GM23338 (cell line): ENCODE measurements at regions not wholly inside any gene's neighbourhood (a gene's known extent, or its start where the extent isn't known, plus 50 kb on each side); places are given as distances from the start of the nearest gene placed in this dataset.

ENCODE experiments used
- ATAC-seq: fragments of 200-7000 bp; cut with Tn5 transposase; 3 replicates; pipeline ENCODE4 v1.9.1; 2020
- DNase-seq: peaks from one replicate; pipeline ENCODE4 v3.0.0-alpha.2; 2015; ENCODE audit warnings: low spot score
- H2AFZ ChIP-seq: fragments of 200-600 bp; sonication (generic); 2 replicates; pipeline ENCODE4 v1.8.0; 2016; ENCODE audit warnings: antibody characterized with exemption, mild to moderate bottlenecking, moderate library complexity
- H3F3A ChIP-seq: fragments of 200-600 bp; sonication (generic); replicated peaks from 2 replicates; pipeline ENCODE4 v1.8.0; 2017; ENCODE audit warnings: antibody characterized with exemption, mixed run types, low read depth
- H3K27ac ChIP-seq: fragments of 200-600 bp; sonication (generic); 2 replicates; pipeline ENCODE4 v1.6.1; 2016; ENCODE audit warnings: low read depth
- H3K27me3 ChIP-seq: fragments of 200-600 bp; sonication (generic); 2 replicates; pipeline ENCODE4 v1.8.0; 2016; ENCODE audit warnings: mild to moderate bottlenecking, mixed run types, moderate library complexity; ENCODE audit not compliant: insufficient read depth
- H3K36me3 ChIP-seq: fragments of 200-600 bp; sonication (generic); 2 replicates; pipeline ENCODE4 v1.8.0; 2016; ENCODE audit warnings: mild to moderate bottlenecking; ENCODE audit not compliant: insufficient read depth
- H3K4me1 ChIP-seq: fragments of 200-600 bp; sonication (generic); 2 replicates; pipeline ENCODE4 v1.8.0; 2016; ENCODE audit warnings: mild to moderate bottlenecking, moderate library complexity; ENCODE audit not compliant: insufficient read depth
- H3K4me2 ChIP-seq: fragments of 200-600 bp; sonication (generic); 2 replicates; pipeline ENCODE4 v1.7.1; 2017; ENCODE audit warnings: mixed run types
- H3K4me3 ChIP-seq: fragments of 200-600 bp; sonication (generic); 2 replicates; pipeline ENCODE4 v1.6.1; 2016; ENCODE audit warnings: mixed run types
- H3K79me2 ChIP-seq: fragments of 200-600 bp; sonication (generic); replicated peaks from 2 replicates; pipeline ENCODE4 v1.8.0; 2017; ENCODE audit warnings: mild to moderate bottlenecking; ENCODE audit not compliant: insufficient read depth
- H3K9me2 ChIP-seq: fragments of 200-600 bp; sonication (generic); 2 replicates; pipeline ENCODE4 v1.8.0; 2017; ENCODE audit not compliant: insufficient read depth
- H4K20me1 ChIP-seq: fragments of 200-600 bp; sonication (generic); replicated peaks from 2 replicates; pipeline ENCODE4 v1.8.0; 2017; ENCODE audit warnings: mild to moderate bottlenecking; ENCODE audit not compliant: insufficient read depth
- H3K27ac Mint-ChIP-seq: 2 replicates; pipeline ENCODE4 v1.8.0; 2020; ENCODE audit warnings: inconsistent platforms, mild to moderate bottlenecking, moderate library complexity, mixed read lengths
- H3K27me3 Mint-ChIP-seq: 3 replicates; pipeline ENCODE4 v1.8.0; 2022; ENCODE audit warnings: low read depth, mild to moderate bottlenecking, moderate library complexity, mixed read lengths, inconsistent platforms; ENCODE audit not compliant: insufficient read depth, poor library complexity
- H3K36me3 Mint-ChIP-seq: 3 replicates; pipeline ENCODE4 v1.8.0; 2021; ENCODE audit warnings: low read depth, mild to moderate bottlenecking, inconsistent platforms, moderate library complexity, mixed read lengths
- H3K4me1 Mint-ChIP-seq: 3 replicates; pipeline ENCODE4 v1.8.0; 2020; ENCODE audit warnings: mild to moderate bottlenecking, inconsistent platforms, mixed read lengths
- H3K4me3 Mint-ChIP-seq: 3 replicates; pipeline ENCODE4 v1.8.0; 2021; ENCODE audit warnings: moderate library complexity, mild to moderate bottlenecking, inconsistent platforms, mixed read lengths
- H3K9me3 Mint-ChIP-seq: 3 replicates; pipeline ENCODE4 v1.8.0; 2020; ENCODE audit warnings: moderate library complexity, mild to moderate bottlenecking, inconsistent platforms, mixed read lengths
- CREB1 ChIP-seq: fragments of 250-450 bp; sonication (Bioruptor Pico); IDR thresholded peaks from 2 replicates; pipeline ENCODE4 v1.5.0; 2020; ENCODE audit warnings: low read depth, mild to moderate bottlenecking, moderate library complexity
- CTCF ChIP-seq, 2 experiments: fragments of 200-600 bp in 1 of 2; sonication (generic) in 1 of 2; conservative IDR thresholded peaks; 2 replicates each; pipeline versions ENCODE4 v1.5.1 to v1.6.1; 2016 to 2017; ENCODE audit warnings: antibody characterized with exemption in 2 of 2, low read depth in 2 of 2, mild to moderate bottlenecking in 2 of 2, moderate library complexity in 1 of 2
- ETS1 ChIP-seq: IDR thresholded peaks from 2 replicates; pipeline ENCODE4 v1.6.1; 2016; ENCODE audit warnings: antibody characterized with exemption
- EZH2 ChIP-seq: fragments of 200-600 bp; sonication (generic); IDR thresholded peaks from one replicate; pipeline ENCODE4 v1.8.0; 2017; ENCODE audit warnings: antibody characterized with exemption, mild to moderate bottlenecking, low read depth; ENCODE audit not compliant: unreplicated experiment
- EZH2phosphoT487 ChIP-seq: fragments of 200-600 bp; sonication (generic); IDR thresholded peaks from one replicate; pipeline ENCODE4 v1.8.1; 2018; ENCODE audit warnings: antibody characterized with exemption; ENCODE audit not compliant: unreplicated experiment
- JUNB ChIP-seq: IDR thresholded peaks from one replicate; pipeline ENCODE4 v1.6.1; 2016; ENCODE audit warnings: antibody characterized with exemption; ENCODE audit not compliant: unreplicated experiment
- NANOG ChIP-seq: IDR thresholded peaks from 2 replicates; pipeline ENCODE4 v1.6.1; 2016; ENCODE audit warnings: antibody characterized with exemption, borderline replicate concordance
- POLR2AphosphoS5 ChIP-seq: IDR thresholded peaks from 2 replicates; pipeline ENCODE4 v1.6.1; 2016; ENCODE audit warnings: antibody characterized with exemption, low read depth
- REST ChIP-seq: IDR thresholded peaks from one replicate; pipeline ENCODE4 v1.6.1; 2018; ENCODE audit warnings: antibody characterized with exemption; ENCODE audit not compliant: unreplicated experiment
- STAT1 ChIP-seq: IDR thresholded peaks from one replicate; pipeline ENCODE4 v1.6.1; 2016; ENCODE audit warnings: antibody characterized with exemption; ENCODE audit not compliant: unreplicated experiment
- ZNF114 ChIP-seq: fragments of 250-450 bp; sonication (Bioruptor Pico); IDR thresholded peaks from 2 replicates; pipeline ENCODE4 v1.5.0; 2020; ENCODE audit warnings: mild to moderate bottlenecking, moderate library complexity
- ZNF331 ChIP-seq: fragments of 250-450 bp; sonication (Bioruptor Pico); IDR thresholded peaks from 2 replicates; pipeline ENCODE4 v1.5.0; 2020; ENCODE audit warnings: low read depth, mild to moderate bottlenecking, moderate library complexity
- TF ChIP-seq, protein P1 (sequence below): fragments of 250-450 bp; sonication (Bioruptor Pico); IDR thresholded peaks from 2 replicates; pipeline ENCODE4 v1.5.0; 2020; ENCODE audit warnings: mild to moderate bottlenecking, moderate library complexity

- H3K4me3 ChIP-seq, result no peak overlapping the region
- no peak overlapping the region for H3K4me2 ChIP-seq
- no peaks in the 10 kb centered on the region for H3K27me3 ChIP-seq
- H3K4me3 Mint-ChIP-seq, result no peak overlapping the region
- no peaks in the 10 kb centered on the region for H3K4me1 Mint-ChIP-seq
- DNase-seq (no peak), ATAC-seq (no peak)
- no peaks in the 10 kb centered on the region for H3K36me3 ChIP-seq
- no peak for TF ChIP-seq EZH2
- no peak for TF ChIP-seq ETS1
- TF ChIP-seq ZNF331, result no peak
- no peak for TF ChIP-seq REST
- TF ChIP-seq, protein P1, sequence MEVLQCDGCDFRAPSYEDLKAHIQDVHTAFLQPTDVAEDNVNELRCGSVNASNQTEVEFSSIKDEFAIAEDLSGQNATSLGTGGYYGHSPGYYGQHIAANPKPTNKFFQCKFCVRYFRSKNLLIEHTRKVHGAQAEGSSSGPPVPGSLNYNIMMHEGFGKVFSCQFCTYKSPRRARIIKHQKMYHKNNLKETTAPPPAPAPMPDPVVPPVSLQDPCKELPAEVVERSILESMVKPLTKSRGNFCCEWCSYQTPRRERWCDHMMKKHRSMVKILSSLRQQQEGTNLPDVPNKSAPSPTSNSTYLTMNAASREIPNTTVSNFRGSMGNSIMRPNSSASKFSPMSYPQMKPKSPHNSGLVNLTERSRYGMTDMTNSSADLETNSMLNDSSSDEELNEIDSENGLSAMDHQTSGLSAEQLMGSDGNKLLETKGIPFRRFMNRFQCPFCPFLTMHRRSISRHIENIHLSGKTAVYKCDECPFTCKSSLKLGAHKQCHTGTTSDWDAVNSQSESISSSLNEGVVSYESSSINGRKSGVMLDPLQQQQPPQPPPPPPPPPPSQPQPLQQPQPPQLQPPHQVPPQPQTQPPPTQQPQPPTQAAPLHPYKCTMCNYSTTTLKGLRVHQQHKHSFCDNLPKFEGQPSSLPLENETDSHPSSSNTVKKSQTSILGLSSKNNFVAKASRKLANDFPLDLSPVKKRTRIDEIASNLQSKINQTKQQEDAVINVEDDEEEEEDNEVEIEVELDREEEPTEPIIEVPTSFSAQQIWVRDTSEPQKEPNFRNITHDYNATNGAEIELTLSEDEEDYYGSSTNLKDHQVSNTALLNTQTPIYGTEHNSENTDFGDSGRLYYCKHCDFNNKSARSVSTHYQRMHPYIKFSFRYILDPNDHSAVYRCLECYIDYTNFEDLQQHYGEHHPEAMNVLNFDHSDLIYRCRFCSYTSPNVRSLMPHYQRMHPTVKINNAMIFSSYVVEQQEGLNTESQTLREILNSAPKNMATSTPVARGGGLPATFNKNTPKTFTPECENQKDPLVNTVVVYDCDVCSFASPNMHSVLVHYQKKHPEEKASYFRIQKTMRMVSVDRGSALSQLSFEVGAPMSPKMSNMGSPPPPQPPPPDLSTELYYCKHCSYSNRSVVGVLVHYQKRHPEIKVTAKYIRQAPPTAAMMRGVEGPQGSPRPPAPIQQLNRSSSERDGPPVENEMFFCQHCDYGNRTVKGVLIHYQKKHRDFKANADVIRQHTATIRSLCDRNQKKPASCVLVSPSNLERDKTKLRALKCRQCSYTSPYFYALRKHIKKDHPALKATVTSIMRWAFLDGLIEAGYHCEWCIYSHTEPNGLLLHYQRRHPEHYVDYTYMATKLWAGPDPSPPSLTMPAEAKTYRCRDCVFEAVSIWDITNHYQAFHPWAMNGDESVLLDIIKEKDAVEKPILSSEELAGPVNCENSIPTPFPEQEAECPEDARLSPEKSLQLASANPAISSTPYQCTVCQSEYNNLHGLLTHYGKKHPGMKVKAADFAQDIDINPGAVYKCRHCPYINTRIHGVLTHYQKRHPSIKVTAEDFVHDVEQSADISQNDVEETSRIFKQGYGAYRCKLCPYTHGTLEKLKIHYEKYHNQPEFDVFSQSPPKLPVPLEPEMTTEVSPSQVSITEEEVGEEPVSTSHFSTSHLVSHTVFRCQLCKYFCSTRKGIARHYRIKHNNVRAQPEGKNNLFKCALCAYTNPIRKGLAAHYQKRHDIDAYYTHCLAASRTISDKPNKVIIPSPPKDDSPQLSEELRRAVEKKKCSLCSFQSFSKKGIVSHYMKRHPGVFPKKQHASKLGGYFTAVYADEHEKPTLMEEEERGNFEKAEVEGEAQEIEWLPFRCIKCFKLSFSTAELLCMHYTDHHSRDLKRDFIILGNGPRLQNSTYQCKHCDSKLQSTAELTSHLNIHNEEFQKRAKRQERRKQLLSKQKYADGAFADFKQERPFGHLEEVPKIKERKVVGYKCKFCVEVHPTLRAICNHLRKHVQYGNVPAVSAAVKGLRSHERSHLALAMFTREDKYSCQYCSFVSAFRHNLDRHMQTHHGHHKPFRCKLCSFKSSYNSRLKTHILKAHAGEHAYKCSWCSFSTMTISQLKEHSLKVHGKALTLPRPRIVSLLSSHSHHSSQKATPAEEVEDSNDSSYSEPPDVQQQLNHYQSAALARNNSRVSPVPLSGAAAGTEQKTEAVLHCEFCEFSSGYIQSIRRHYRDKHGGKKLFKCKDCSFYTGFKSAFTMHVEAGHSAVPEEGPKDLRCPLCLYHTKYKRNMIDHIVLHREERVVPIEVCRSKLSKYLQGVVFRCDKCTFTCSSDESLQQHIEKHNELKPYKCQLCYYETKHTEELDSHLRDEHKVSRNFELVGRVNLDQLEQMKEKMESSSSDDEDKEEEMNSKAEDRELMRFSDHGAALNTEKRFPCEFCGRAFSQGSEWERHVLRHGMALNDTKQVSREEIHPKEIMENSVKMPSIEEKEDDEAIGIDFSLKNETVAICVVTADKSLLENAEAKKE, result no peak
- TF ChIP-seq EZH2phosphoT487, result no peak
- TF ChIP-seq CTCF (conservative IDR thresholded peaks at IDR 0.05; ENCODE audit: low read depth in 2 of 2), result no peak
- TF ChIP-seq STAT1, result no peak
- no peak for TF ChIP-seq JUNB
- no peak for TF ChIP-seq CREB1
- TF ChIP-seq ZNF114 (CRISPR knock-in tag), result no peak
- no peak for TF ChIP-seq NANOG
- TF ChIP-seq POLR2AphosphoS5, result no peak
- peaks cover 44% of the 10 kb centered on the region for H3K9me3 Mint-ChIP-seq
- H3K4me1 ChIP-seq, result no peaks in the 10 kb centered on the region
- peaks cover 2% of the 10 kb centered on the region for H3K27me3 Mint-ChIP-seq
- H3K27ac Mint-ChIP-seq, result no peak overlapping the region
- no peaks in the 10 kb centered on the region for H3K79me2 ChIP-seq
- no peak overlapping the region for H2AFZ ChIP-seq
- H4K20me1 ChIP-seq, result no peaks in the 10 kb centered on the region
- peaks cover 23% of the 10 kb centered on the region for H3K36me3 Mint-ChIP-seq
- H3K9me2 ChIP-seq, result no peaks in the 10 kb centered on the region
- H3K27ac ChIP-seq, result no peak overlapping the region
- no peaks in the 10 kb centered on the region for H3F3A ChIP-seq
Observed at GRCh38 chr5:90047113-90047512, 362.4 kb downstream of the CETN3 start.
